CD4-positive, alpha-beta T cell treated with Interleukin-4 for 1 hour (primary cell): ENCODE measurements at regions not wholly inside any gene's neighbourhood (a gene's known extent, or its start where the extent isn't known, plus 50 kb on each side); places are given as distances from the start of the nearest gene placed in this dataset.
"Not testable (repeated sequence)": the region's sequence is repeated elsewhere in the genome, so short reads cannot be mapped to it uniquely, and the experiment has no call there.

Experiments used
- DNase-seq, 2 donors: peaks; one replicate each; pipeline ENCODE4 v3.0.0-alpha.2; 2020 to 2022

GRCh38 chr9:95391271-95391670 lies 73.8 kb upstream of the FANCC start:
- not testable (repeated sequence) for DNase-seq

GRCh38 chr9:95389373-95389772 lies 71.9 kb upstream of the FANCC start:
- no peak for DNase-seq

GRCh38 chr9:95386843-95387242 lies 69.3 kb upstream of the FANCC start:
- no peak for DNase-seq

GRCh38 chr9:95385521-95385920 lies 68.0 kb upstream of the FANCC start:
- DNase-seq: no peak

- DNase-seq: no peak
Measured at GRCh38 chr9:95383845-95384244, 66.3 kb upstream of the FANCC start.

GRCh38 chr9:95383185-95383676 lies 65.7 kb upstream of the FANCC start:
- DNase-seq: no peak

- no peak for DNase-seq
Measured at GRCh38 chr9:95382433-95382832, 64.9 kb upstream of the FANCC start.

GRCh38 chr9:95381221-95381620 lies 63.7 kb upstream of the FANCC start:
- no peak for DNase-seq

- DNase-seq: peak; percentile 14 to 34
Measured at GRCh38 chr9:95379630-95380029, 62.1 kb upstream of the FANCC start.

- DNase-seq: no peak
Measured at GRCh38 chr9:95373782-95374487, 56.4 kb upstream of the FANCC start.

- no peak for DNase-seq
Measured at GRCh38 chr9:95373069-95373681, 55.7 kb upstream of the FANCC start.

GRCh38 chr9:95370064-95370463 lies 52.6 kb upstream of the FANCC start:
- DNase-seq: no peak

- DNase-seq: no peak
Measured at GRCh38 chr9:95368377-95369160, 51.1 kb upstream of the FANCC start.
